IMR-90 (cell line): ENCODE measurements at regions not wholly inside any gene's neighbourhood (a gene's known extent, or its start where the extent isn't known, plus 50 kb on each side); places are given as distances from the start of the nearest gene placed in this dataset.

Source experiments
- ATAC-seq: fragments of 200-7000 bp; cut with Tn5 transposase; 2 replicates; pipeline ENCODE4 v1.9.1; 2020; ENCODE audit warnings: low read depth, mild to moderate bottlenecking, moderate library complexity
- BruUV-seq: library from RNA; stranded (reverse); fragments of 400-500 nt; replicated peaks from 2 replicates; lab custom pipeline; 2021; lab: Mats Ljungman, UMichigan
- CTCF ChIA-PET: fragments of 300-600 bp; formaldehyde crosslinking; extraction: SDS; loops from one replicate; lab custom pipeline; 2021; ENCODE audit warnings: antibody characterized with exemption; lab: Yijun Ruan, JAX
- POLR2A ChIA-PET: fragments of 300-600 bp; sonication (Branson Sonifier 250); formaldehyde crosslinking; loops from one replicate; lab custom pipeline; 2022; ENCODE audit warnings: antibody characterized with exemption; ENCODE audit not compliant: unreplicated experiment; lab: Charles Lee
- DNase-seq: peaks from one replicate; pipeline ENCODE4 v3.0.0; 2013
- H2AFZ ChIP-seq: replicated peaks from 2 replicates; pipeline ENCODE3; 2013; ENCODE audit warnings: low read length, mild to moderate bottlenecking; ENCODE audit not compliant: poor library complexity
- H2AK5ac ChIP-seq: 2 replicates; pipeline ENCODE4 v1.6.1; 2013; ENCODE audit warnings: low read depth, low read length, inconsistent platforms
- H2AK9ac ChIP-seq: replicated peaks from 2 replicates; pipeline ENCODE3; 2013; ENCODE audit warnings: mild to moderate bottlenecking, low read depth, low read length, moderate library complexity; ENCODE audit not compliant: poor library complexity
- H2BK120ac ChIP-seq: 2 replicates; pipeline ENCODE4 v1.6.1; 2013; ENCODE audit warnings: low read depth, low read length, inconsistent platforms
- H2BK15ac ChIP-seq: 3 replicates; pipeline ENCODE4 v1.6.1; 2013; ENCODE audit warnings: low read depth, low read length, inconsistent platforms
- H2BK20ac ChIP-seq: 2 replicates; pipeline ENCODE4 v1.6.1; 2013; ENCODE audit warnings: low read depth, mild to moderate bottlenecking, inconsistent platforms, low read length, moderate library complexity
- H2BK5ac ChIP-seq: 2 replicates; pipeline ENCODE4 v1.6.1; 2013; ENCODE audit warnings: mild to moderate bottlenecking, low read depth, low read length, inconsistent platforms; ENCODE audit not compliant: poor library complexity, severe bottlenecking
- H3K14ac ChIP-seq: replicated peaks from 2 replicates; pipeline ENCODE4 v1.6.1; 2013; ENCODE audit warnings: low read depth, low read length, inconsistent platforms
- H3K18ac ChIP-seq: 2 replicates; pipeline ENCODE4 v1.6.1; 2013; ENCODE audit warnings: low read depth, low read length, control low read depth
- H3K23ac ChIP-seq: 2 replicates; pipeline ENCODE4 v1.6.1; 2013; ENCODE audit warnings: low read depth, low read length, inconsistent platforms
- H3K27ac ChIP-seq: 2 replicates; pipeline ENCODE4 v1.5.1; 2013; ENCODE audit warnings: mild to moderate bottlenecking, control low read depth, low read length; ENCODE audit not compliant: insufficient read depth
- H3K27me3 ChIP-seq: 2 replicates; pipeline ENCODE4 v1.6.1; 2013; ENCODE audit warnings: low read length; ENCODE audit not compliant: control insufficient read depth, insufficient read depth
- H3K36me3 ChIP-seq: 2 replicates; pipeline ENCODE4 v1.6.1; 2013; ENCODE audit warnings: low read length, mixed read lengths; ENCODE audit not compliant: control insufficient read depth, insufficient read depth
- H3K4ac ChIP-seq: 2 replicates; pipeline ENCODE4 v1.6.1; 2013; ENCODE audit warnings: low read depth, low read length, inconsistent platforms
- H3K4me1 ChIP-seq: 2 replicates; pipeline ENCODE4 v1.6.1; 2013; ENCODE audit warnings: low read length, mixed read lengths; ENCODE audit not compliant: control insufficient read depth, insufficient read depth
- H3K4me2 ChIP-seq: 2 replicates; pipeline ENCODE4 v1.6.1; 2013; ENCODE audit warnings: low read depth, mild to moderate bottlenecking, control low read depth, low read length, moderate library complexity
- H3K4me3 ChIP-seq: 2 replicates; pipeline ENCODE4 v1.5.1; 2013; ENCODE audit warnings: low read depth, mild to moderate bottlenecking, control low read depth, low read length, moderate library complexity; ENCODE audit not compliant: insufficient read depth
- H3K56ac ChIP-seq: 2 replicates; pipeline ENCODE4 v1.6.1; 2013; ENCODE audit warnings: low read length, inconsistent platforms; ENCODE audit not compliant: insufficient read depth; ENCODE audit errors: extremely low read depth
- H3K79me1 ChIP-seq, 2 experiments: 2 replicates each; pipeline ENCODE4 v1.6.1; 2013; ENCODE audit warnings: low read length in 2 of 2, inconsistent platforms in 1 of 2, low read depth in 1 of 2
- H3K9ac ChIP-seq: 2 replicates; pipeline ENCODE4 v1.6.1; 2013; ENCODE audit warnings: low read depth, low read length, control low read depth
- H3K9me1 ChIP-seq: 2 replicates; pipeline ENCODE4 v1.6.1; 2013; ENCODE audit warnings: low read length, inconsistent platforms; ENCODE audit not compliant: insufficient read depth
- H3K9me3 ChIP-seq: 2 replicates; pipeline ENCODE4 v1.6.1; 2013; ENCODE audit warnings: low read length; ENCODE audit not compliant: control insufficient read depth, insufficient read depth
- H4K20me1 ChIP-seq: 2 replicates; pipeline ENCODE4 v1.6.1; 2013; ENCODE audit warnings: low read length, inconsistent platforms; ENCODE audit not compliant: insufficient read depth
- H4K5ac ChIP-seq: 2 replicates; pipeline ENCODE4 v1.6.1; 2013; ENCODE audit warnings: mild to moderate bottlenecking, low read depth, low read length, control low read depth
- H4K8ac ChIP-seq, 2 experiments: 2 replicates each; pipeline ENCODE4 v1.6.1; 2013; ENCODE audit warnings: low read depth in 2 of 2, low read length in 2 of 2, control low read depth in 1 of 2, inconsistent platforms in 1 of 2
- H4K91ac ChIP-seq: 2 replicates; pipeline ENCODE4 v1.6.1; 2013; ENCODE audit warnings: low read depth, low read length, inconsistent platforms; ENCODE audit not compliant: insufficient read depth
- CHD1 ChIP-seq: IDR thresholded peaks from 2 replicates; pipeline ENCODE4 v1.6.1; 2012; ENCODE audit warnings: low read depth, low read length, improper control_type of control experiment
- MAZ ChIP-seq: IDR thresholded peaks from 2 replicates; pipeline ENCODE4 v1.6.1; 2012; ENCODE audit warnings: low read depth, mild to moderate bottlenecking, low read length, improper control_type of control experiment, moderate library complexity, borderline replicate concordance
- NFE2L2 ChIP-seq: fragments of 150-350 bp; IDR thresholded peaks from 2 replicates; pipeline ENCODE4 v1.6.1; 2016; ENCODE audit warnings: low read depth, mild to moderate bottlenecking, low read length
- RAD21 ChIP-seq: IDR thresholded peaks from 2 replicates; pipeline ENCODE4 v1.6.1; 2012; ENCODE audit warnings: low read length, improper control_type of control experiment
- RFX5 ChIP-seq: IDR thresholded peaks from 2 replicates; pipeline ENCODE4 v1.8.0; 2012; ENCODE audit warnings: low read depth, mild to moderate bottlenecking, low read length, moderate library complexity
- SMC3 ChIP-seq: fragments of 150-350 bp; IDR thresholded peaks from 2 replicates; pipeline ENCODE4 v1.6.1; 2016; ENCODE audit warnings: low read depth, mild to moderate bottlenecking, antibody characterized with exemption, low read length, moderate library complexity
- WGBS, 2 experiments: methylation state at CpG; one replicate each; pipeline versions ENCODE4 v1.1.5 to v1.1.7; 2013; ENCODE audit warnings: missing lambda C conversion rate in 2 of 2; ENCODE audit not compliant: insufficient read length in 1 of 2; ENCODE audit errors: extremely low coverage in 2 of 2; 5-methylcytosine and 5-hydroxymethylcytosine counted together
- dilution Hi-C: fragments of 300-500 bp; cut with HindIII; formaldehyde crosslinking; loops from one replicate; pipeline ENCODE4 v1.14.3; 2018; ENCODE audit warnings: low sequenced_read_pairs; ENCODE audit not compliant: unreplicated experiment
- in situ Hi-C: fragments of 300-500 bp; cut with MboI; formaldehyde crosslinking; loops from 3 replicates; pipeline ENCODE4 v1.14.3; 2019; ENCODE audit warnings: low sequenced_read_pairs, inconsistent platforms, mixed read lengths
- intact Hi-C: fragments of 100-400 bp; cut with micrococcal nuclease; formaldehyde crosslinking; loops from 2 replicates; pipeline ENCODE4 v1.10.0; 2022
- TF ChIP-seq, protein P1 (sequence below): conservative IDR thresholded peaks from 2 replicates; pipeline ENCODE4 v1.5.1; 2012; ENCODE audit warnings: mild to moderate bottlenecking, low read depth, low read length, improper control_type of control experiment

DNA sequence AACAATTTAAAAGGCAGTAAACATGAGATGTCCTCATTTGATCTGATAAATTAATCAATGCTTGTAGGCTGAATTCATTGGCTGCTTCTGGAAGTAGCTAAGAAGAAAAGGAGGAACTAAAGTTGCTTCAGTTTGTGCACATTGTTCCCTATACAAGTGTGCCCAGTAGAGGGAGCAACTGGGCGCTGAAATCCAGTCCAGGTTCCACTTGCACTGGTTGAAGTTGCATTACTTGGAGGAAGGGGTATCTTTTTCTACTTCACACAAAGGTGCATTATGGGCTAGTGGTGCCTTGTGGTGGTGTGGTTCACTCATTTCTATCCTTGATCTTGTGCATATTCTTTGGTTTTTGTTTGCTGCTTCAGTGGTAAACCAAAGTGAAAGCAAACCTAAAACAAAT is 67.9 kb upstream of the SOX3 start:
- Histone ChIP-seq H2AK5ac (no peak overlapping the region), H3K4me2 (peak overlapping the region; percentile 31; the same call in 1 of the 2 replicates), H3K14ac (no peak overlapping the region), H3K56ac (no peak overlapping the region), H3K36me3 (no peaks in the 10 kb centered on the region), H2AFZ (peak overlapping the region; percentile 26), H2BK120ac (no peak overlapping the region), H3K79me1 (no peaks in the 10 kb centered on the region), H4K91ac (no peak overlapping the region), H3K27ac (no peak overlapping the region), H4K20me1 (no peaks in the 10 kb centered on the region), H3K4me3 (no peak overlapping the region), H2BK15ac (no peak overlapping the region), H2AK9ac (no peak overlapping the region), H3K4ac (no peak overlapping the region), H4K8ac (no peak overlapping the region), H3K23ac (no peak overlapping the region), H2BK5ac (no peak overlapping the region), H2BK20ac (no peak overlapping the region), H3K9me3 (no peaks in the 10 kb centered on the region), H4K5ac (no peak overlapping the region), H3K9ac (no peak overlapping the region), H3K18ac (no peak overlapping the region), H3K9me1 (no peaks in the 10 kb centered on the region), H3K27me3 (no peaks in the 10 kb centered on the region), H3K4me1 (no peaks in the 10 kb centered on the region)
- DNase-seq (peak; percentile 34), ATAC-seq (peak; percentile 85; the same call in 1 of the 2 replicates)
- no CpG with 5 or more reads among the region's 1 CpG for WGBS, 2 experiments
- TF ChIP-seq RFX5, result no peak
- TF ChIP-seq NFE2L2, result no peak
- peak; percentile 37; the same call in 1 of the 2 replicates for TF ChIP-seq SMC3
- peak; percentile 41 for TF ChIP-seq RAD21
- TF ChIP-seq MAZ, result no peak
- TF ChIP-seq CHD1, result no peak
- TF ChIP-seq, protein P1, sequence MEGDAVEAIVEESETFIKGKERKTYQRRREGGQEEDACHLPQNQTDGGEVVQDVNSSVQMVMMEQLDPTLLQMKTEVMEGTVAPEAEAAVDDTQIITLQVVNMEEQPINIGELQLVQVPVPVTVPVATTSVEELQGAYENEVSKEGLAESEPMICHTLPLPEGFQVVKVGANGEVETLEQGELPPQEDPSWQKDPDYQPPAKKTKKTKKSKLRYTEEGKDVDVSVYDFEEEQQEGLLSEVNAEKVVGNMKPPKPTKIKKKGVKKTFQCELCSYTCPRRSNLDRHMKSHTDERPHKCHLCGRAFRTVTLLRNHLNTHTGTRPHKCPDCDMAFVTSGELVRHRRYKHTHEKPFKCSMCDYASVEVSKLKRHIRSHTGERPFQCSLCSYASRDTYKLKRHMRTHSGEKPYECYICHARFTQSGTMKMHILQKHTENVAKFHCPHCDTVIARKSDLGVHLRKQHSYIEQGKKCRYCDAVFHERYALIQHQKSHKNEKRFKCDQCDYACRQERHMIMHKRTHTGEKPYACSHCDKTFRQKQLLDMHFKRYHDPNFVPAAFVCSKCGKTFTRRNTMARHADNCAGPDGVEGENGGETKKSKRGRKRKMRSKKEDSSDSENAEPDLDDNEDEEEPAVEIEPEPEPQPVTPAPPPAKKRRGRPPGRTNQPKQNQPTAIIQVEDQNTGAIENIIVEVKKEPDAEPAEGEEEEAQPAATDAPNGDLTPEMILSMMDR, result peak; percentile 58
- intact Hi-C loops, result loop anchor here (1.0 to 2.0 kb wide), 2 partner anchors 93 to 160 kb away; no protein-coding TSS in a partner anchor
- dilution Hi-C loops, result no loop called here
- POLR2A ChIA-PET, result no interaction called here
- BruUV-seq, result no TSS peak
- CTCF ChIA-PET, result interaction anchor here (0.8 to 1.3 kb wide), 3 partner anchors 12 to 45 kb away, joined by 3 to 5 read pairs (median 3); no protein-coding TSS in a partner anchor
- in situ Hi-C loops, result no loop called here
